Limb (tissue), 2 donors: ENCODE measurements at regions not wholly inside any gene's neighbourhood (a gene's known extent, or its start where the extent isn't known, plus 50 kb on each side); places are given as distances from the start of the nearest gene placed in this dataset.
"Not testable (repeated sequence)": the region's sequence is repeated elsewhere in the genome, so short reads cannot be mapped to it uniquely, and the experiment has no call there.

Source experiments
- DNase-seq, 2 donors: peaks; one replicate each; pipeline ENCODE4 v3.0.0-alpha.2; 2016; ENCODE audit errors: extremely low spot score in 2 of 2

DNA sequence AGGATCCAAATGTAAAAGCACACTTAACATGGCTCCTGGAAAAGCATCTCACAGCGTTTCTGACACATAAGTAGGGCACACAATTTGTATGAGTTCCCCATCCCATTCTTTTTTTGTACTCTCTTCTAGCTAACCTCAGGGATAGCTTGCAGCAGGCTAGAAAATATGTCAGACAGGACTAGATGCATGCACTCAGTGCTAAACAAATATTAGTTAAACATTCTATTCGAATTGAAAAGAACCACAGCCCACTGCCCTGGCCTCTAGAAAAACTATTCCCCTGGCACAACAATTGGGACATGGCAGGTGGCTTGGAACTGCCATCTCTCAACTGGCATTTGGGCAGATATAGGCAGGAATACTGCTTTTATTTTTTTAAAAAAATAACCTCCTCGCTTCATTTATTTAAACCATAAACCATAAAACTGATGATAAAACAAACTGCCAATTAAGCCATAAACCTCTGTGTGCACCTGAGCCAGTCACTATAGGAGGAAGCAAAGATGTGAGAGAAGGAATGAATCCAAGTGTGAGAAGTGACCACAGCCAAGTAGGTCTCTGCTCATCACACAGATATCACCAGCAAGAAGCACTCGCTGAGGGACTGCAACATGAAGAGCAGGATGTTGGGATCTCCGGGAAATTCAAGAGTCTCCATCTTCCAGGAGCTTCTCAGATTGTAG, 394.1 kb downstream of the NEBL start:
- DNase-seq, result no peak

DNA sequence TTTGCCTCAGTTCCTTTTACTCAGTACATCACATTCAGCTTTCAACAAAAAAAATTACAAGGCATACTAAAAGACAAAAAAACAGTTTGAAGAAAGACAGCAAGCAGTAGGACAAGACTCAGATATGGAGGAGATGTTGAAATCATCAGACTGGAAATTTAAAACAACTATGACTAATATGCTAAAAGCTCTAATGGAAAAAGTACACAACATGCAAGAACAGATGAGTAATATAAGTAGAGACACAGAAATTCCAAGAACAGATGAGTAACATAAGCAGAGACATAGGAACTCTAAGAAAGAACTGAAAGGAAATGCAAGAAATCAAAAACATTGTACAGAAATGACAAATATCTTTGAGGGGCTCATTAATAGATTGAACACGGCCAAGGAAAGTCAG, 402.6 kb downstream of the NEBL start:
- no peak for DNase-seq

DNA sequence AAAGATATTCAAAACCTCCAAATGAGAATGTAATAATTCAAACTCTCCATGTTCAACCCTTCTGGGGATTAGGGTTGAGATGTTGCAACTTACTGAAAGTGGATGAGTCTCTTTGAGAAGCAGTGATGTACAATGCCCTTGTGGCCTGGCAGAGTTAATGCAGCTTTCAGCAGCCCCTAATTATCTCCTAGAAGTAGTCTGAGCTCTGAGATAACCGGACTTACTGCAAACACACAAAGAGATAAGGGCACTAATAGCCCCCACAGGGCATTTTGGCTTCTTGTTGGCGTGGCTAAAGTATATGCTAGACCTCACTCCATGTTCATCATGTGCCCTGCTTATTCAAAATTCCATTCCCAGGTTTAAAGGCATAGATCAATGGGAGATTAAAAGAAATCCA, 404.7 kb downstream of the NEBL start:
- no peak for DNase-seq

DNA sequence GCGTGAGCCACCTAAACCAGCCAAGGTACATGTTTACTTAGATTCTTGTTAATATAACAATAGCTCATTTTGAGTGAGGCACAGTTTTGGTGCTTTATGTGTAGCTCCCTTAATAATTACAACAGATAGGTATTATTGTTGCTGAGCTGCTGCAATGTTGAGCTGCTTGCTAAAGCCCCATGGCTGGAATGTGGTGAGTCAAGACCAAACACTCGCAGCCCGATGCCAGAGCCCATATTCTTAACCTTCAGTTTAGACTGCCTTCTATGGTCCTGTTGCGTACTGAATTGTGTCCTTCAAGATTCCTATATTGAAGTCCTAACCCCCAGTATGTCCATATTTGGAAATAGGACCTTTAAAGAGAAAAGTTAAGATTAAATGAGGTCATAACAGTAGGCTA, 407.1 kb downstream of the NEBL start:
- no peak for DNase-seq

DNA sequence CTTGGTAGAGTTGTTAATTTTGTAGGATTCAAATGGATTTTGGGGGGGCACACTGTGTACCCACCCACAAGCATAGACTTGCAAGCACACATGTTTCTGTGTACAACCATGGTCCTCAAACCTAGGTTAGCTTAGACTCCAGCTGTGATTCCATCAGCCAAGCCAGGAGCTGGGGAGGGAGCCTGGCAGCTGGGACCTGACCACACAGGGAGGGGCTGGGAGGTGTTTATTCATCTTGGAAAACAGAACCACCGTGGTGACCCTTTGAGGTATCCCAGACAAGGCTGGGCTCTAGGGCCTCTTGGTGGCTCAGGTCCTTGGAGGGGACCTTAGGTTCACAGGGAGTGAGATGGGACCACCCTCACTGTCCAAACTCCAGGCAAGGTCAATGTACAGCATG, 410.3 kb downstream of the NEBL start:
- DNase-seq, result no peak

DNA sequence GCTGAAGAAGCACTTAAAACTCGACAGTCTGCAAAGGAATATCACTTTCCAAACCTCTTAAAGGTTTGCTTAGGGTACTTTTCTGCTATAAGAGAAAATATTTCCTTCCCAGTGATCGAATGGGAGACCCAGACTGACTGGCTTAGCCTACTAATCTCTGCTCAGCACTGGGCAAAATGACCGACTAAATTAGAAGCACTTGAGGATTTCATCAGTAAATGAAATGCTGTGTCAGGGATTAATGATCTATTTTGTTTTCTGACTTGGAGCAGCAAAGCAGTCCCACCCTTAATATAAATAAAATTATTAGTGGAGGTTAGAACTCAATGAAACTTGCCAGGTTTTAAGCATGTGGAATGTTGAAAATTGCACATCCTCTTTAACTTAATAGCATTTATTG, 411.6 kb downstream of the NEBL start:
- no peak for DNase-seq

DNA sequence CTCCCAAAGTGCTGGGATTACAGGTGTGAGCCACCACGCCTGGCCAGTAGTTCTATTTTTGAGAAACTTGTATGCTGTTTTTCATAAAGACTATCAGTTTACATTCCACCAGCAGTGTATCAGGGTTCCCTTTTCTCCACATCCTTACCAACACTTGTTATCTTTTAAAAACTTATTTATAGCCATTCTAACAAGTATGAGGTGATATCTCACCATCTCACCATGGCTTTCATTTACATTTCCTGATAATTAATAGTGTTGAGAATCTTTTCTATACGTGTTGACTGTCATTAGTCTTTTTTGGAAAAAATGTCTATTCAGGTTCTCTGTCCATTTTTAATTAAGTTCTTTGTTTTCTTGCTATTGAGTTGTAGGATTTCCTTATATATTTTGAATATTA, 416.1 kb downstream of the NEBL start:
- DNase-seq, result no peak

DNA sequence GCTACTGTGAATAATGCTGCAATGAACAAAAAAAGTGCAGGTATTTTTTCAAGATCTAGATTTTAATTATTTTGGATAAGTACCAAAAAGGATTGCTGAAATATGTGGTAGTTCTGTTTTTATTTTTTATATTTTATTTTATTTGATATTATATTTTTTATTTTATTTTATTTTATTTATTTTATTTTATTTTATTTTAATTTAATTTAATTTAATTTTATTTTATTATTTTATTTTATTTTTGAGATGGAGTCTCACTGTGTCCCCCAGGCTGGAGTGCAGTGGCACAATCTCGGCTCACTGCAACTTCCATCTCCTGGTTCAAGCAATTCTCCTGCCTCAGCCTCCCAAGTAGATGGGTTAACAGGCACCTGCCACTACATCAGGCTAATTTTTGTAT, 416.5 kb downstream of the NEBL start:
- DNase-seq, result not testable (repeated sequence)

DNA sequence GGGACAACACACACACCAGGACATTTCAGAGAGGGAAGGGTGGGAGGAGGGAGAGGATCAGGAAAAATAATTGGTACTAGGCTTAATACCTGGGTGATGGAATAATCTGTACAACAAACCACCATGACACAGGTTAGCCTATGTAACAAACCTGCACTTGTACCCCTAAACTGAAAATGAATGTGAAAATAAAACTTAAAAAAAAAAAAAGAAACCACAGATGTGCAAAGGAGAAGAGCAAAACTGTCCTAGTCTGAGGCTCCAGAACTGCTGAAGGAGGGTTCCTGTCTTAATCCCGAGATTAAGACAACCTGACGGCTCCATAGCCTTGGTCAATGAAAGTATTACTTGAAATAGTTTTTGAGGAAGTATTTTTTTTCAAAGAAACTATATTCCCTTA, 423.0 kb downstream of the NEBL start:
- no peak for DNase-seq

DNA sequence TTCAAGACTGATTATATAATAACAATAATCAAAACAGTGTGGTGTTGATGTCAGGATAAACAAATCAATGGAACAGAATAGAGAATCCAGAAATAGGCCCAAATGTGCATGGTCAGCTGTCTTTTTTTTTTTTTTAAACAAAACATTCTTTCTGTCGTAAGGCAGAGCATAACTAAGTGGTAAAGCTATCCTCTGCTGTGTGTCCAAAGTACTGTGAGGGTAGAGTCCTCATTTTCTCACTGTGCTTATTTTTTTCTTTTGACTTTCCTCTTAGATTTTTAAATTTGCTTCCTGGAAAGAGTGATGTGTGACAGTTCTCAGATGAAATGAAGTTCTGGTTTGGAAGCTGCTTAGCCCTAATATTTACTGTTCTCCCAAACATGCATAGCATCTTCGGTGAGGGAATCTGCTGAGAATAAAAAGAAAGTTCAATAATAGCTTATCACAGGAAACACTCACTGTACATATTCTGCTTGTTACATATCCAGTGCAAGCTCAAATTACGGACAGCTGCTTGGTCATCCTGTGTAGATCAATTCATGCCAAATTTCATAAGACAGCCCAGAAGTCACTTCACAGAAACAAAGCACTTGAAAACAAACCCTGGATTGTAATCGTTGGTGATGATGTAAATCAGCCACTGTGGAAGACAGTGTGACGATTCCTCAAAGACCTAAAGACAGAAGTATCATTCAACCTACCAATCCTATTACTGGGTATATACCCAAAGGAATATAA, 423.9 kb downstream of the NEBL start:
- peak in 1 of 2 donors; percentile 42 for DNase-seq

DNA sequence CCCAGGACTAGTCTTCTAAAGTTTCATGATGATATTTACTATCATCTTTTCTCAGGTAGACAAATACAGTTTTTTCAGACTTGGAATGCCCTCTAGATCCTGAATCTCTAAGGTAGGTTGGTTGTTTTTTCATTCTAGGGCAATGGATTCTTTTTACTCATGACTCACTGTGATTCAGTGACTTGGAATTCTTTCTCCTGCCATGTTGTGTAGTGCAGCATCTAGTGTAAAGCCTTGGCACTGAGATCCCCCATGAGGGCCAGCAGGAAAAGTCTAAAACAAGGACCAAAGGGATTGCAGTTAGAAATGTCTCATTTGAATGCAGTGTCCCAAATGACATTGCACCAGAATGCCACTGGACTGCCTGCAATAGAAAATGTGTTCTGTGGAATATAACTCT, 430.4 kb downstream of the NEBL start:
- DNase-seq, result no peak

DNA sequence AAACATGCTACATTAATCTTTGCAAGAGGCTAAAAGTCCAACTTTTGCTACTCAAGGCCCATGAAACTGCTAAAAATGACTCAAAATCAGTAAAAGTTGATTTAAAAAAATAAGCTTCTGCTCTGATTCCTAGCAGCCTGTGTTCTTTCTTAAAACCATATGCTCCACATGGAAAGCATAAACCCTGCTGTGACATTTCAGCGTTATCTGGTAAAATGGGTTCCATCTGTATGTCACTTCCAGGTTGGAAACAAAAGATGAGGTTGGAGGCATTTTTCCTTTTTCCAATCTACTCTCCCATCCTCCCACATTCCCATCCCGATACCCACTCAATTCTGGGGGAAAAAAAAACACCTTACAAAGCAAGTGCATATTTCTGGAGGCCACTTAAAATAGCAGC, 439.5 kb downstream of the NEBL start:
- DNase-seq, result no peak

DNA sequence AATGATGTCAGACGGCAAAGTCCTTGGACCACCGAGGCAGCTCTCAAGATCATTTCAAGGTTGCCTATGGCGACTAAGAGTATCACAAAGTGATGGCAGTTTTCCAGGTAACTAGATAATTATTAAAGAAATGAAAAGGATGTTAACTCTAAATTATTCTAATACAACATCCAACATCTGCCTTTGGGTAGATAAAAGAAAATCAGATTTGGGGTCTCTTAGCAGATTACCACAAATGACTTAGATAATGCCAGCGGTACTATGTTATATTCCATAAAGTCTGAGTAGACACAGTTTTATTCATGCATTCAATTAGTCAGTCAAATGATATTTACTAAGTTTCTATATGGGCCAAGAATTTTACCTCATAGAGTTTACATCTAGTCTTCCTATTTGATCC, 441.3 kb downstream of the NEBL start:
- DNase-seq, result no peak

DNA sequence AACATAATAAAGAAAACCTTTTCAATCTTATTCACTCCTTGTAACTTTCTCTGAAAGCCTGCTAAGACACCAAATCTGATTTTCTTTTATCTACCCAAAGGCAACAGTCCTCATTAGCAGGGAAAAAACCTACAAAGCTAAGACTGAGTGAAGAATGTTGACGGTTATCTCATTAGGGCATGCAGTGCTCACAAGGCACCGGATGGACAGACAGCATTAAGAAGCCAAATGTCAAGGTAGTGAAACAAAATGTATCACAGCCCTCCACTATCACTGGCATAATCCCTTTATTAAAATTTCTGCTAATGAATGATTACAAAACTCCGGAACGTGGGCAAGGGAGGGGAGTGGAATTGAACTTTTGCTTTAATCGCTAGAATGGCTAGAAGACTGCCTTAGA, 442.8 kb downstream of the NEBL start:
- DNase-seq, result no peak

DNA sequence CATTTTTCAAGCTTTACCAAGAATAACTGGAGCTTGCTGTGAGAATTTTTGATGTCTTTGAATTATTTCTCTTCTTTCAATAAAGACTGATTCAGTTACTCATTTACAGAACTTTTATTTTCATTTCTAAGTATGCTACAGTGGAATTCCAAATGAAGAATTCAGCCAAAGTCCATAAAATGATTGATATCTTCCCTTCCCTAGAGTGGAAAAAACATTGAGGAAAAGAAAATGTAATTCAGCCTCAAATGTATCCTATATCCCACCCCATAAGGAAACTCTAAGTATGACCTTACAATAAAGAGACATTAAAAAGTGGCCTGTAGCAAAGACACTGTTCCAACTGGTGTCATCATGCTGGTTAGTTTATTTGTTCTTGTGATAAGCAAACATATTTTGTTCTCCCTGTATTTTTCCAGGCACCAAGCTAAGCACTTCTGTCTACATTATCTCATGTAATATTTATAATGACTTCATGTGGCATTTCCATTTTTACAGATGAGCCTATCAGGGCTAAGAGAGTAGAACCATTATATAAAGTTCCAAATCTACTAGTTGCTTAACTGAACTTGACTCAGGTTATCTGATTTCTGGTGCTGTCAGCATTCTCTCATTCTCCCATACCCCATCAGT, 450.4 kb downstream of the NEBL start:
- DNase-seq, result no peak

DNA sequence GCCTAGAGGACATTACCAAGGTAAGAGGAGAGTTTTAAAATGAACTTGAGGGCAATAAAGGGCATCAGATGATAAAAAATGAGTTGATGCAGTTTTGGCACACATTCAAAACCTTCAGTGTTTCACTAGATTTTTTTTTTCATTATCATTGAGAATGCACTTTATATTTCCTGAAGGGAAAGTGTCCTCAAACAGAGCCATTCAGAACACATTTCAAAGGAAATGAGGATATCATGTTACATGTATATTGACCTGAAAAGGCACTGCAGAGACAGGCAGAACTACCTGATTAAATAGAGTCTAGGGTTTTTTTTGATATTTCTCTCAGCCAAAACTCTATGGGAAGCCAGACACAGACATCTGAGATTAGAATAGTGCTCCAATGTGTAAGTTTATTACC, 454.0 kb downstream of the NEBL start:
- no peak for DNase-seq

DNA sequence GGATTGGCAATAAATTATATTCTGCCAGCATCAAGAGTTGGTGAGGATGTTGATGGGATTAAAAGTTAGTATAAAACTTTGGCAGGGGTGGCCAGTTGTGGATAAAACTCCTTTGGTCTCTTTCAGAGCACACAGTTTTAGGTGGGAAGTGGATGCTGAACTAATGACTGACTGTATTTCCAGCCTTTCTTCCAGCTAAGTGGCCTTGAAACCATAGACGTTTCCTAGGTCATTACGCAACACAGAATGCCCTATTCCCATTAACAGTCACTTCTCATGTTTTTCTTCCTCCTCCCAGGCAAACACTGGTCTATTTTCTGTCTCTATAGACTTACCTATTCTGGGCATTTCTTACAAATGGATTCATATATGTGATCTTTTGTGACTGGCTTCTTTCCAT, 467.4 kb downstream of the NEBL start:
- no peak for DNase-seq

DNA sequence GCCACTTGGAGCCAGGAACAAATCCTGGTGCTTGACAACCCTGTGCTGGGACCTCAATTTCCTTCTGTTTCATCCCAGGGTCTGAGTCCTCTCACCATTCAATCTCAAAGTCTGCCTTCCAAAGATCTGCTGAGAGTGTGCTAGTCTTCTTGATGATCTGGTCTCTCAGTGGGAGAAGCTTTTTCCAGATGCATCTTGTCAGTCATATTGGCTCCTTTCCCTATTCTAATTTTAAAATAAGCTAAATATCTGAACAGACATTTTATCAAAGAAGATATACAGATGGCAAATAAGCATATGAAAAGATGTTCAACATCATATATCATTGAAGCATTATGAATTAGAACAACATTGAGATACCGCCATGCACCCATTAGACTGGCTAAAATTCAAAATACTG, 469.3 kb downstream of the NEBL start:
- DNase-seq, result no peak

DNA sequence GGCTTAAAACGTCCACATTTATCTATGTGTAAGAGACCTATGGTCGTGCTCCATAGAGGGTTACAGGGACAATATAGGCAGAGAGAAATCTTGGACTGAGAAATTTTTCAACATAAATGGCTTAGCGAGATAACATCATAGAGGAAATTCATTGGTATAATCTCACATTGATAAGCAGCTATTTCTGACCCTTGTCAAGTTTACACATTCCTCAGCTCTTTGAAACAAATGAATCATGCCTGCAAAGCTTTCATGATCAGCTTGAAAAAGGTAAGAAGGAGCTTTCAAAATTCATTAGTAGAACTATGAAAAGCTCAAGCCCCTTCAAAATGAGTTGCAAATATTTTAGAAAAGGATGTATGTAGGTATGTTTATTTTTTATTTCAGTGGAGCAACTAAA, 478.8 kb downstream of the NEBL start:
- DNase-seq, result no peak

DNA sequence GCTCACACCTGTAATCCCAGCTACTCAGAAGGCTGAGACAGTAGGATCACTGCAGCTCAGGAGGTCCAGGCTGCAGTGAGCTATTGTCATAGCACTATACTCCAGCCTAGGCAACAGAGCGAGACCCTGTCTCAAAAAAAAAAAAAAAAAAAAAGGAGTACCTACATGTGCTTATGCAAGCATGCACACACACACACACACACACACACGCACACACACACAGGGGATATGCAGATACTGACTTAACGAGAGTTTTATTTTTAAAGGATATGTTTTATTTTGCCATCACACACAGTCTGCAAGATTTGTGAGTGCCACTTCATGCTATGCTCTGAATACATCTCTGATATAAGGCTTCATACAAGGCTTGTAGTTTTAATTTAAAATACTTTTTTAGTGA, 479.3 kb downstream of the NEBL start:
- no peak for DNase-seq

DNA sequence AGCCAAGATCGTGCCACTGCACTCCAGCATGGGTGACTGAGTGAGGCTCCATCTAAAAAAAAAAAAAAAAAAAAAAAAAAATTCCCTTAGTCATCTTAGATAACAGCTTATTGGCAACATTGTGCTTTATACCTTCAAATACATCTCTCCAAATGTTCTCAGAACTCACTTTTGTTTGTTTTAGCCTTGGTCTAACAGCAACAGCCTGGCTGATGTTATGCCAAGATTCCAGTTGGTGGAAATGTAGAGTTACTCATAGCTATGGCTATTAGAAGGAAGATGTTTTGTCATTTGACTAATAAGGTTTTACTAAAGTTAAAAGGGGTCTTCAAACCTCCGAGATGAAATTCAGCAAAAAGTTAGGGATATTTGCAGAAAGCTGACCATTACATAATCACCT, 481.4 kb downstream of the NEBL start:
- DNase-seq, result no peak

DNA sequence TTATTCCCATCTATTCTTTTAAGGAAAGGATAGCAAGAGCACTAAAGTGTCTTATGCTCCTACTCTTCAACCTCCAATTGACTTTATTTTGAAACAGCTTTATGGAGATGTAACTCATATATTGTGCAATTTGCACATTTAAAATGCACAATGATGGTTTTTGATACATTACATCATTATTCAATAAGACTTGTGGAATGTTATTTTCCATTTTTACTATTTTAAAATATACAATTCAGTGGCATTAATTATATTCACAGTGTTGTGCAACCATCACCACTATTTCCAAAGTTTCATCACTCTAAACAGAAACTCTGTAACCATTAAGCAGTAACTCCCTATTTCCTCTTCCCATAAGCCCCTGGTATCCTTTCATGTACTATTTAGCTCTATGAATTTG, 489.8 kb downstream of the NEBL start:
- DNase-seq, result no peak
